ENCODE measurements at regions not wholly inside any gene's neighbourhood (a gene's known extent, or its start where the extent isn't known, plus 50 kb on each side); places are given as distances from the start of the nearest gene placed in this dataset.

DNA sequence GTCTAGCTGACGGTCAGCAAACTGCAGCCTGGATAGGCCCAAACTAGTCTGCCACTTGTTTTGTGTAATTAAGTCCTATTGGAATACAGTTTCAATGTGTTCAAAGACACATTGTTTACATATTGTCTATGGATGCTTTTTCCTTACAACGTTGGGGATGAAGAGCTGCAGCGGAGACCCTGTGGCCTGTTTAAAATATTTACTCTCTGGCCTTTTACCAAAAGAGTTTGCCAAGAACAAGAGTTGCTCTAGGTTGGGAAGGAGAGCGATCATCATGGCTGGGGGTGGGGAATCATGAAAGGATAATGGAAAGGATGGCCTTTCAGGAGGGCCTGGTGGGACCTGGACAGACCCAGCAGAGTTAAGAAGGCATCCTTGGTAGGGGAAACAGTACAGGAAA lies 274.9 kb upstream of the ZFHX3 start:
- TF ChIP-seq CTCF (IDR thresholded peaks at IDR 0.05) (no peak), POLR2A (IDR thresholded peaks at IDR 0.05) (no peak)

Data from tibial nerve (tissue), 3 donors.